SK-N-SH (cell line): ENCODE measurements at regions not wholly inside any gene's neighbourhood (a gene's known extent, or its start where the extent isn't known, plus 50 kb on each side); places are given as distances from the start of the nearest gene placed in this dataset.

Experiments
- CTCF ChIP-seq: fragments of 200-600 bp; sonication (generic); IDR thresholded peaks from 2 replicates; pipeline ENCODE4 v1.6.1; 2017; ENCODE audit warnings: antibody characterized with exemption, mild to moderate bottlenecking, moderate library complexity
- ELF1 ChIP-seq: IDR thresholded peaks from 2 replicates; pipeline ENCODE4 v1.4.0; 2012
- EP300 ChIP-seq, 2 experiments: IDR thresholded peaks; 2 replicates each; pipeline versions ENCODE4 v1.4.0 to v1.6.1; 2012; ENCODE audit warnings: borderline replicate concordance in 1 of 2, low read depth in 1 of 2, low read length in 1 of 2
- EZH2phosphoT487 ChIP-seq: fragments of 200-600 bp; sonication (generic); IDR thresholded peaks from 2 replicates; pipeline ENCODE4 v1.6.1; 2017; ENCODE audit warnings: low read depth, mixed run types, mild to moderate bottlenecking, antibody characterized with exemption, moderate library complexity, borderline replicate concordance
- NRF1 ChIP-seq: IDR thresholded peaks from 2 replicates; pipeline ENCODE4 v1.6.1; 2012; ENCODE audit warnings: low read depth, mild to moderate bottlenecking, low read length
- POLR2AphosphoS5 ChIP-seq: IDR thresholded peaks from 2 replicates; pipeline ENCODE4 v1.6.1; 2012; ENCODE audit warnings: low read depth, low read length
- RAD21 ChIP-seq: IDR thresholded peaks from 2 replicates; pipeline ENCODE4 v1.6.1; 2012; ENCODE audit warnings: mild to moderate bottlenecking, low read length
- SIN3A ChIP-seq: IDR thresholded peaks from 2 replicates; pipeline ENCODE4 v1.6.1; 2012; ENCODE audit warnings: low read depth, mild to moderate bottlenecking, low read length, moderate library complexity, borderline replicate concordance

GRCh38 chr7:63041786-63042185 lies 956.9 kb upstream of the ZNF722 start:
- no peak for TF ChIP-seq CTCF
- no peak for TF ChIP-seq POLR2AphosphoS5
- no peak for TF ChIP-seq EZH2phosphoT487
- TF ChIP-seq EP300 (IDR thresholded peaks at IDR 0.05; ENCODE audit: borderline replicate concordance in 1 of 2, low read depth in 1 of 2, low read length in 1 of 2): no peak
- TF ChIP-seq SIN3A: no peak
- TF ChIP-seq ELF1: no peak
- TF ChIP-seq RAD21: no peak
- no peak for TF ChIP-seq NRF1
